ENCODE measurements at regions not wholly inside any gene's neighbourhood (a gene's known extent, or its start where the extent isn't known, plus 50 kb on each side); places are given as distances from the start of the nearest gene placed in this dataset.

GRCh38 chr13:90632184-90632583, 715.3 kb upstream of the MIR17HG start:
- H3K4me1 ChIP-seq (ENCODE audit: insufficient read depth, low read length) = no peaks in the 10 kb centered on the region
- no peak overlapping the region for H3K4me2 ChIP-seq (ENCODE audit: insufficient read depth, low read length)
- no peaks in the 10 kb centered on the region for H3K27me3 ChIP-seq (ENCODE audit: insufficient read depth, low read length)
- H3K27ac ChIP-seq (ENCODE audit: low read depth, low read length) = no peak overlapping the region
- H3K9me3 ChIP-seq (ENCODE audit: low read depth, low read length) = peaks cover 2% of the 10 kb centered on the region
- no peak for DNase-seq (ENCODE audit: insufficient read length, low spot score, missing footprints)
- TF ChIP-seq CTCF (IDR thresholded peaks at IDR 0.05; ENCODE audit: extremely low read depth, low read depth, low read length) = no peak
- H2AFZ ChIP-seq (ENCODE audit: low read length) = no peak overlapping the region
- H3K36me3 ChIP-seq (ENCODE audit: insufficient read depth, low read length) = no peaks in the 10 kb centered on the region
- no peak overlapping the region for H3K4me3 ChIP-seq (ENCODE audit: insufficient read depth, low read length)
- no peaks in the 10 kb centered on the region for H3K79me2 ChIP-seq (ENCODE audit: insufficient read depth, low read length)
- H4K20me1 ChIP-seq (ENCODE audit: insufficient read depth, low read length) = no peaks in the 10 kb centered on the region

DNA sequence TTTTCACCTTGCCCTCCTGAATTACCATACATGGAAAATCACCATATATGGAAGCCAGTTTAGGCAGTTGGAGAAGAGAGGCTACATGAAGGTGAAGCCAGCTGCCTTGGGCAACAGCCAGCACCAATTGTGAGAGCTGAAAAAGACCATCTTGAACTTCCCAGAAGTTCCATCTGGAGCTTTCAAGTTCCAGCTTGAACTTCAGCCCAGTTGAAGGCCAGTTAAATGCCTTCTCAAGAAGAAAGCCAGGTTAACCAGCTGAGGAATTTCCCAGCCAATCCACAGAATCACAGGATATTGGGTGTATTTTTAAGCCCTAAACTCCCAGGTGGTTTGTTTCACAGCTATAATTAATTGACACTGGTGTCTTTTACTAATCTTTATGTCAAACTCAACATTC, 713.6 kb upstream of the MIR17HG start:
- no peak for DNase-seq (ENCODE audit: insufficient read length, low spot score, missing footprints)
- H3K27ac ChIP-seq (ENCODE audit: low read depth, low read length) = no peak overlapping the region
- no peak for TF ChIP-seq CTCF (IDR thresholded peaks at IDR 0.05; ENCODE audit: extremely low read depth, low read depth, low read length)
- no peak overlapping the region for H3K4me2 ChIP-seq (ENCODE audit: insufficient read depth, low read length)
- no peaks in the 10 kb centered on the region for H3K4me1 ChIP-seq (ENCODE audit: insufficient read depth, low read length)
- no peak overlapping the region for H3K4me3 ChIP-seq (ENCODE audit: insufficient read depth, low read length)
- no peak overlapping the region for H2AFZ ChIP-seq (ENCODE audit: low read length)
- no peaks in the 10 kb centered on the region for H3K79me2 ChIP-seq (ENCODE audit: insufficient read depth, low read length)
- H4K20me1 ChIP-seq (ENCODE audit: insufficient read depth, low read length) = no peaks in the 10 kb centered on the region
- H3K9me3 ChIP-seq (ENCODE audit: low read depth, low read length) = no peaks in the 10 kb centered on the region
- H3K27me3 ChIP-seq (ENCODE audit: insufficient read depth, low read length) = no peaks in the 10 kb centered on the region
- no peaks in the 10 kb centered on the region for H3K36me3 ChIP-seq (ENCODE audit: insufficient read depth, low read length)

DNA sequence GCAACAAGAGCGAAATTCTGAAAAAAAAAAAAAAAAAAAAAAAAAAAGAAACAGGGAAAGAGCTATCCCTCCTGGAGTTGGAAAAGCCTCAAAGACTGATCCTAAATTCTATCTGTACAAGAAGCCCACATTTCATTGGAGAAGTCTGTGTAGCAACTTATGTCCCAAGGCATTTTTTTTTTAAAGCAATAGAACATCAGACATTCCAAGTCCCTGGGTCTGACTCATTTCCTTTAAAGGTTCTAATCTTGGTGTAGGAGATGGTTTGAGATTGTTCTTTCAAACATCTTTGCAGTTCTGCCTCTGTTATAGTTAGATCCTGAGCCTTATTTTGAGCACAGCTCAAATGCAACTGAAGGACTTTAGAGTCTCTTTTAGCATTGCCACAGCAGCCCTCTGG, 706.5 kb upstream of the MIR17HG start:
- Histone ChIP-seq H3K27ac (ENCODE audit: low read depth, low read length) (no peak overlapping the region), H3K27me3 (ENCODE audit: insufficient read depth, low read length) (no peaks in the 10 kb centered on the region), H2AFZ (ENCODE audit: low read length) (no peak overlapping the region), H3K36me3 (ENCODE audit: insufficient read depth, low read length) (no peaks in the 10 kb centered on the region), H3K4me3 (ENCODE audit: insufficient read depth, low read length) (no peak overlapping the region), H3K79me2 (ENCODE audit: insufficient read depth, low read length) (no peaks in the 10 kb centered on the region), H3K4me1 (ENCODE audit: insufficient read depth, low read length) (no peaks in the 10 kb centered on the region), H3K4me2 (ENCODE audit: insufficient read depth, low read length) (no peak overlapping the region), H4K20me1 (ENCODE audit: insufficient read depth, low read length) (no peaks in the 10 kb centered on the region), H3K9me3 (ENCODE audit: low read depth, low read length) (no peaks in the 10 kb centered on the region)
- no peak for TF ChIP-seq CTCF (IDR thresholded peaks at IDR 0.05; ENCODE audit: extremely low read depth, low read depth, low read length)
- no peak for DNase-seq (ENCODE audit: insufficient read length, low spot score, missing footprints)

DNA sequence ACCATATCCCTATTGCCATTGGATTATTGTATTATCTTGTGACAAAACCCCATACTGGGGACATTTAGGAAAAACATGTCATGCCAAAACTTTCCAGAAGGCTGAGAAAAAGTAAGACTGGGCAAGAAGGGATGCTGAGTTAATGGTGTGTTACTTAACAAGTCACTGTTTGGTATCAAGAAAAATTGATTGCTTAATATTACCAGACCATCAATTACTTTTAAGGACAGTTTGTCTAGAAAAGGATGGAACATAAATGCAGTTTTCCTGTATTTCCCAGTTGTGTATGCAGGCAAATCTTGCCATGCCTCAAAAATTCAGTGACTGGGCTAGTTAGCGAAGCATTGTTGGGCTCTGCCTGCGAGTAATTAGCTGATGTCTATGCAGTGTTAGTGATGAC, 705.6 kb upstream of the MIR17HG start:
- no peaks in the 10 kb centered on the region for H3K27me3 ChIP-seq (ENCODE audit: insufficient read depth, low read length)
- DNase-seq (ENCODE audit: insufficient read length, low spot score, missing footprints) = no peak
- no peak for TF ChIP-seq CTCF (IDR thresholded peaks at IDR 0.05; ENCODE audit: extremely low read depth, low read depth, low read length)
- H3K9me3 ChIP-seq (ENCODE audit: low read depth, low read length) = no peaks in the 10 kb centered on the region
- H3K4me2 ChIP-seq (ENCODE audit: insufficient read depth, low read length) = no peak overlapping the region
- no peaks in the 10 kb centered on the region for H3K4me1 ChIP-seq (ENCODE audit: insufficient read depth, low read length)
- H3K27ac ChIP-seq (ENCODE audit: low read depth, low read length) = no peak overlapping the region
- no peak overlapping the region for H2AFZ ChIP-seq (ENCODE audit: low read length)
- no peaks in the 10 kb centered on the region for H3K36me3 ChIP-seq (ENCODE audit: insufficient read depth, low read length)
- no peak overlapping the region for H3K4me3 ChIP-seq (ENCODE audit: insufficient read depth, low read length)
- no peaks in the 10 kb centered on the region for H4K20me1 ChIP-seq (ENCODE audit: insufficient read depth, low read length)
- no peaks in the 10 kb centered on the region for H3K79me2 ChIP-seq (ENCODE audit: insufficient read depth, low read length)

All from osteoblast (primary cell).